Lower leg skin (tissue), 4 donors: ENCODE measurements at regions not wholly inside any gene's neighbourhood (a gene's known extent, or its start where the extent isn't known, plus 50 kb on each side); places are given as distances from the start of the nearest gene placed in this dataset.

Experiments
- DNase-seq, 2 donors: peaks; one replicate each; pipeline ENCODE4 v3.0.0-alpha.2; 2019; ENCODE audit warnings: low spot score in 2 of 2
- H3K4me3 ChIP-seq: fragments of 200-600 bp; sonication (generic); 2 replicates; pipeline ENCODE4 v1.5.1; 2017; ENCODE audit warnings: mild to moderate bottlenecking, low read depth; ENCODE audit not compliant: poor library complexity, severe bottlenecking
- CTCF ChIP-seq, 3 donors: fragments of 450-650 bp; IDR thresholded peaks; one replicate each; pipeline ENCODE4 v1.5.1; 2016; ENCODE audit warnings: antibody characterized with exemption in 3 of 3, mild to moderate bottlenecking in 3 of 3, moderate library complexity in 2 of 3
- POLR2A ChIP-seq, 2 donors: fragments of 450-650 bp; IDR thresholded peaks; one replicate each; pipeline ENCODE4 v1.6.1; 2016 to 2017; ENCODE audit warnings: antibody characterized with exemption in 2 of 2, mild to moderate bottlenecking in 1 of 2, moderate library complexity in 1 of 2
- WGBS, 2 donors: methylation state at CpG; one replicate each; pipeline ENCODE4 v1.1.5; 2018; 5-methylcytosine and 5-hydroxymethylcytosine counted together
- intact Hi-C: fragments of 100-400 bp; cut with DNase I; formaldehyde crosslinking; loops from one replicate; pipeline ENCODE4 v1.15.0; 2023; ENCODE audit warnings: low total_unique reads

GRCh38 chr10:114753126-114753525 lies 68.5 kb upstream of the FHIP2A start:
- DNase-seq: no peak
- 83 to 88% methylated on average over 5 of the region's 5 CpGs for WGBS, 2 donors
- H3K4me3 ChIP-seq: no peak overlapping the region
- TF ChIP-seq POLR2A (IDR thresholded peaks at IDR 0.05) (no peak), CTCF (IDR thresholded peaks at IDR 0.05) (no peak)
- intact Hi-C loops: no loop called here

GRCh38 chr10:114754445-114755320 lies 66.9 kb upstream of the FHIP2A start:
- 67 to 76% methylated on average over 15 of the region's 15 CpGs for WGBS, 2 donors
- no peak for DNase-seq
- no peak overlapping the region for H3K4me3 ChIP-seq
- intact Hi-C loops: no loop called here
- TF ChIP-seq CTCF (IDR thresholded peaks at IDR 0.05) (no peak), POLR2A (IDR thresholded peaks at IDR 0.05) (no peak)

GRCh38 chr10:114755537-114755936 lies 66.0 kb upstream of the FHIP2A start:
- TF ChIP-seq POLR2A (IDR thresholded peaks at IDR 0.05): no peak
- TF ChIP-seq CTCF (IDR thresholded peaks at IDR 0.05): no peak
- 77 to 84% methylated on average over 7 of the region's 7 CpGs for WGBS, 2 donors
- H3K4me3 ChIP-seq: no peak overlapping the region
- no peak for DNase-seq
- intact Hi-C loops: no loop called here

- DNase-seq: no peak
- no peak overlapping the region for H3K4me3 ChIP-seq
- 42 to 55% methylated on average over 1 of the region's 1 CpG for WGBS, 2 donors
Observed at GRCh38 chr10:114758331-114758730, 63.2 kb upstream of the FHIP2A start.

GRCh38 chr10:114761205-114762193 lies 60.1 kb upstream of the FHIP2A start:
- 86 to 93% methylated on average over 11 of the region's 11 CpGs for WGBS, 2 donors
- intact Hi-C loops: no loop called here
- TF ChIP-seq POLR2A (IDR thresholded peaks at IDR 0.05) (no peak), CTCF (IDR thresholded peaks at IDR 0.05) (no peak)
- no peak for DNase-seq
- H3K4me3 ChIP-seq: no peak overlapping the region

More at GRCh38 chr10:114758331-114758730, 63.2 kb upstream of the FHIP2A start:
- TF ChIP-seq CTCF (IDR thresholded peaks at IDR 0.05) (no peak), POLR2A (IDR thresholded peaks at IDR 0.05) (no peak)
- intact Hi-C loops: no loop called here
